ENCODE measurements at regions not wholly inside any gene's neighbourhood (a gene's known extent, or its start where the extent isn't known, plus 50 kb on each side); places are given as distances from the start of the nearest gene placed in this dataset.
"Not testable (repeated sequence)": the region's sequence is repeated elsewhere in the genome, so short reads cannot be mapped to it uniquely, and the experiment has no call there.

GRCh38 chrX:46165411-46165810 lies 379.8 kb downstream of the ZNF674 start:
- no peak for DNase-seq (ENCODE audit: low spot score)

- no peak for DNase-seq (ENCODE audit: low spot score)
Measured at GRCh38 chrX:46152756-46153155, 392.5 kb downstream of the ZNF674 start.

GRCh38 chrX:46151332-46151731 lies 393.9 kb downstream of the ZNF674 start:
- not testable (repeated sequence) for DNase-seq (ENCODE audit: low spot score)

- DNase-seq (ENCODE audit: low spot score): no peak
Measured at GRCh38 chrX:46144566-46144965, 400.7 kb downstream of the ZNF674 start.

- no peak for DNase-seq (ENCODE audit: low spot score)
Measured at GRCh38 chrX:46140272-46140671, 404.9 kb downstream of the ZNF674 start.

- DNase-seq (ENCODE audit: low spot score): no peak
Measured at GRCh38 chrX:46130247-46130646, 415.0 kb downstream of the ZNF674 start.

- no peak for DNase-seq (ENCODE audit: low spot score)
Measured at GRCh38 chrX:46125111-46125510, 420.1 kb downstream of the ZNF674 start.

- DNase-seq (ENCODE audit: low spot score): no peak
Measured at GRCh38 chrX:46117234-46117633, 428.0 kb downstream of the ZNF674 start.

GRCh38 chrX:46087310-46087709 lies 457.9 kb downstream of the ZNF674 start:
- not testable (repeated sequence) for DNase-seq (ENCODE audit: low spot score)

- DNase-seq (ENCODE audit: low spot score): not testable (repeated sequence)
Measured at GRCh38 chrX:46080121-46080520, 465.1 kb downstream of the ZNF674 start.

- DNase-seq (ENCODE audit: low spot score): no peak
Measured at GRCh38 chrX:46072791-46073190, 472.4 kb downstream of the ZNF674 start.

GRCh38 chrX:46072372-46072771 lies 472.8 kb downstream of the ZNF674 start:
- DNase-seq (ENCODE audit: low spot score): no peak

GRCh38 chrX:46070421-46070820 lies 474.8 kb downstream of the ZNF674 start:
- DNase-seq (ENCODE audit: low spot score): no peak

GRCh38 chrX:46059316-46059715 lies 485.9 kb downstream of the ZNF674 start:
- DNase-seq (ENCODE audit: low spot score): no peak

- DNase-seq (ENCODE audit: low spot score): no peak
Measured at GRCh38 chrX:46044486-46044885, 500.7 kb downstream of the ZNF674 start.

GRCh38 chrX:46040001-46040400 lies 505.2 kb downstream of the ZNF674 start:
- no peak for DNase-seq (ENCODE audit: low spot score)

- DNase-seq (ENCODE audit: low spot score): no peak
Measured at GRCh38 chrX:46039526-46039925, 505.7 kb downstream of the ZNF674 start.

GRCh38 chrX:46036508-46036907 lies 508.7 kb downstream of the ZNF674 start:
- no peak for DNase-seq (ENCODE audit: low spot score)

GRCh38 chrX:46034868-46035267 lies 510.4 kb downstream of the ZNF674 start:
- no peak for DNase-seq (ENCODE audit: low spot score)

GRCh38 chrX:46029777-46030176 lies 515.4 kb downstream of the ZNF674 start:
- no peak for DNase-seq (ENCODE audit: low spot score)

GRCh38 chrX:46016296-46016695 lies 528.9 kb downstream of the ZNF674 start:
- no peak for DNase-seq (ENCODE audit: low spot score)

- no peak for DNase-seq (ENCODE audit: low spot score)
Measured at GRCh38 chrX:46015653-46016052, 529.6 kb downstream of the ZNF674 start.

- no peak for DNase-seq (ENCODE audit: low spot score)
Measured at GRCh38 chrX:45992402-45993123, 552.7 kb downstream of the ZNF674 start.

GRCh38 chrX:45986971-45987370 lies 558.2 kb downstream of the ZNF674 start:
- no peak for DNase-seq (ENCODE audit: low spot score)
